Ishikawa (cell line): ENCODE measurements at regions not wholly inside any gene's neighbourhood (a gene's known extent, or its start where the extent isn't known, plus 50 kb on each side); places are given as distances from the start of the nearest gene placed in this dataset.

Experiments
- CEBPB ChIP-seq: IDR thresholded peaks from 2 replicates; pipeline ENCODE4 v1.6.1; 2012
- EP300 ChIP-seq: IDR thresholded peaks from 2 replicates; pipeline ENCODE4 v1.6.1; 2012; ENCODE audit warnings: borderline replicate concordance
- RAD21 ChIP-seq: IDR thresholded peaks from 2 replicates; pipeline ENCODE4 v1.6.1; 2012; ENCODE audit warnings: low read depth
- REST ChIP-seq: IDR thresholded peaks from 2 replicates; pipeline ENCODE4 v1.6.1; 2012; ENCODE audit warnings: low read depth, mild to moderate bottlenecking
- TAF1 ChIP-seq: IDR thresholded peaks from 2 replicates; pipeline ENCODE4 v1.6.1; 2012; ENCODE audit warnings: low read depth, mild to moderate bottlenecking
- TEAD4 ChIP-seq: IDR thresholded peaks from 2 replicates; pipeline ENCODE4 v1.6.1; 2012
- YY1 ChIP-seq: IDR thresholded peaks from 2 replicates; pipeline ENCODE4 v1.6.1; 2012; ENCODE audit warnings: low read depth
- ZBTB7A ChIP-seq: IDR thresholded peaks from 2 replicates; pipeline ENCODE4 v1.6.1; 2012; ENCODE audit warnings: low read depth

GRCh38 chr1:29716306-29716705 is 480.0 kb downstream of the PTPRU start:
- TF ChIP-seq ZBTB7A = no peak
- TF ChIP-seq CEBPB = no peak
- no peak for TF ChIP-seq TEAD4
- no peak for TF ChIP-seq TAF1
- no peak for TF ChIP-seq RAD21
- TF ChIP-seq YY1 = no peak
- TF ChIP-seq REST = no peak
- TF ChIP-seq EP300 = no peak
